DOHH2 (cell line): ENCODE measurements at regions not wholly inside any gene's neighbourhood (a gene's known extent, or its start where the extent isn't known, plus 50 kb on each side); places are given as distances from the start of the nearest gene placed in this dataset.
"Not testable (repeated sequence)": the region's sequence is repeated elsewhere in the genome, so short reads cannot be mapped to it uniquely, and the experiment has no call there.

Experiments
- H3F3A ChIP-seq: fragments of 200-600 bp; sonication (generic), shearing (Covaris generic); 2 replicates; pipeline ENCODE4 v1.6.0; 2016; ENCODE audit warnings: antibody characterized with exemption, mild to moderate bottlenecking; ENCODE audit not compliant: control insufficient read depth, insufficient read depth
- H3K27ac ChIP-seq: fragments of 200-600 bp; sonication (generic); 2 replicates; pipeline ENCODE4 v1.5.1; 2014; ENCODE audit warnings: low read depth, mild to moderate bottlenecking, low read length, moderate library complexity
- H3K27me3 ChIP-seq: fragments of 200-600 bp; sonication (generic); 2 replicates; pipeline ENCODE4 v1.6.1; 2014; ENCODE audit warnings: mild to moderate bottlenecking, low read length, mixed read lengths; ENCODE audit not compliant: control insufficient read depth
- H3K36me3 ChIP-seq: fragments of 200-600 bp; sonication (generic); 2 replicates; pipeline ENCODE4 v1.6.1; 2014; ENCODE audit warnings: mild to moderate bottlenecking, low read length, moderate library complexity, mixed read lengths; ENCODE audit not compliant: control insufficient read depth
- H3K4me1 ChIP-seq: fragments of 200-600 bp; sonication (generic); 2 replicates; pipeline ENCODE4 v1.6.1; 2014; ENCODE audit warnings: mild to moderate bottlenecking, low read length, mixed read lengths; ENCODE audit not compliant: control insufficient read depth
- H3K4me2 ChIP-seq: fragments of 200-600 bp; sonication (generic); 2 replicates; pipeline ENCODE4 v1.6.0; 2014; ENCODE audit warnings: mild to moderate bottlenecking, low read length, moderate library complexity
- H3K4me3 ChIP-seq: fragments of 200-600 bp; sonication (generic); 2 replicates; pipeline ENCODE4 v1.5.1; 2014; ENCODE audit warnings: mild to moderate bottlenecking, low read length, mixed read lengths
- H3K79me2 ChIP-seq: fragments of 200-600 bp; sonication (generic); 2 replicates; pipeline ENCODE4 v1.6.1; 2014; ENCODE audit warnings: mild to moderate bottlenecking, low read length, mixed read lengths; ENCODE audit not compliant: control insufficient read depth
- H3K9me2 ChIP-seq: fragments of 200-600 bp; sonication (generic); replicated peaks from 2 replicates; pipeline ENCODE4 v1.6.1; 2014; ENCODE audit warnings: mild to moderate bottlenecking, low read length, mixed read lengths; ENCODE audit not compliant: control insufficient read depth
- H3K9me3 ChIP-seq: fragments of 200-600 bp; sonication (generic); 2 replicates; pipeline ENCODE4 v1.6.1; 2014; ENCODE audit warnings: antibody characterized with exemption, low read length, mixed read lengths; ENCODE audit not compliant: control insufficient read depth, insufficient read depth
- H4K20me1 ChIP-seq: fragments of 200-600 bp; sonication (generic); 2 replicates; pipeline ENCODE4 v1.6.0; 2014; ENCODE audit warnings: low read depth, mild to moderate bottlenecking, antibody characterized with exemption, low read length, moderate library complexity; ENCODE audit not compliant: control insufficient read depth, insufficient read depth
- EZH2phosphoT487 ChIP-seq: fragments of 200-600 bp; sonication (generic); IDR thresholded peaks from 2 replicates; pipeline ENCODE4 v1.6.1; 2017; ENCODE audit warnings: borderline replicate concordance, mild to moderate bottlenecking, antibody characterized with exemption, low read length, moderate library complexity, mixed read lengths
- TF ChIP-seq, protein P1 (sequence below): fragments of 200-600 bp; sonication (generic); IDR thresholded peaks from one replicate; pipeline ENCODE4 v1.5.1; 2014; ENCODE audit warnings: antibody characterized with exemption, mild to moderate bottlenecking, low read depth, low read length; ENCODE audit not compliant: poor library complexity, severe bottlenecking

DNA sequence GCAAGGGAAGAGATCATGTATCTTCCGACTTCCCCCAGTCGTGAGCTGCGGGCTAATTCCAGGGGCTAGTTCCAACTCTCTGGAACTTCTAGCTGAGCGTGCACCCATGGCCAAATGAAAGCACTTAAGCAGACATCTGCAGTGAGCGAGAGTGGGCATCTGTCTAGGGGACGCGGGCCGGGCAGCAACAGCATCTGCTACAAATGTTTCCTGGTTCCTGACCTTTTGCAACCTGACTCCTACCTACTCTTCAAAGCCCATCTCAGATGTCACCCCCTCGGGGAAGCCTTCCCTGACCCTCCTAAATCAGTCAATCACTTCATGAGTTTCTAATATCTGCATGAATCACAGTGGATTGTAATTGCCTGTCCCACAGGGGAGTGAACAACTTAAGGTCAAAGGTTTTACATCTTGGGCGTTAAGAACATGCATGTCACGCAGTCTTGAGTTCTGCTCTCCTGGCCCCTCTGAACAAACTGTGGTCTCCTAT, 141.9 kb downstream of the CEBPB start:
- H3F3A ChIP-seq: no peaks in the 10 kb centered on the region
- no peak overlapping the region for H3K4me3 ChIP-seq
- H3K4me1 ChIP-seq: 0 out of 2 replicates have a peak, but pooled peaks cover 3% of the 10 kb centered on the region
- H3K27ac ChIP-seq: no peak overlapping the region
- TF ChIP-seq, protein P1, sequence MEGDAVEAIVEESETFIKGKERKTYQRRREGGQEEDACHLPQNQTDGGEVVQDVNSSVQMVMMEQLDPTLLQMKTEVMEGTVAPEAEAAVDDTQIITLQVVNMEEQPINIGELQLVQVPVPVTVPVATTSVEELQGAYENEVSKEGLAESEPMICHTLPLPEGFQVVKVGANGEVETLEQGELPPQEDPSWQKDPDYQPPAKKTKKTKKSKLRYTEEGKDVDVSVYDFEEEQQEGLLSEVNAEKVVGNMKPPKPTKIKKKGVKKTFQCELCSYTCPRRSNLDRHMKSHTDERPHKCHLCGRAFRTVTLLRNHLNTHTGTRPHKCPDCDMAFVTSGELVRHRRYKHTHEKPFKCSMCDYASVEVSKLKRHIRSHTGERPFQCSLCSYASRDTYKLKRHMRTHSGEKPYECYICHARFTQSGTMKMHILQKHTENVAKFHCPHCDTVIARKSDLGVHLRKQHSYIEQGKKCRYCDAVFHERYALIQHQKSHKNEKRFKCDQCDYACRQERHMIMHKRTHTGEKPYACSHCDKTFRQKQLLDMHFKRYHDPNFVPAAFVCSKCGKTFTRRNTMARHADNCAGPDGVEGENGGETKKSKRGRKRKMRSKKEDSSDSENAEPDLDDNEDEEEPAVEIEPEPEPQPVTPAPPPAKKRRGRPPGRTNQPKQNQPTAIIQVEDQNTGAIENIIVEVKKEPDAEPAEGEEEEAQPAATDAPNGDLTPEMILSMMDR: no peak
- TF ChIP-seq EZH2phosphoT487: no peak
- H4K20me1 ChIP-seq: no peaks in the 10 kb centered on the region
- no peaks in the 10 kb centered on the region for H3K9me2 ChIP-seq
- no peak overlapping the region for H3K4me2 ChIP-seq
- H3K36me3 ChIP-seq: no peaks in the 10 kb centered on the region
- peaks cover 12% of the 10 kb centered on the region for H3K9me3 ChIP-seq
- H3K79me2 ChIP-seq: no peaks in the 10 kb centered on the region
- peaks cover 10% of the 10 kb centered on the region for H3K27me3 ChIP-seq

DNA sequence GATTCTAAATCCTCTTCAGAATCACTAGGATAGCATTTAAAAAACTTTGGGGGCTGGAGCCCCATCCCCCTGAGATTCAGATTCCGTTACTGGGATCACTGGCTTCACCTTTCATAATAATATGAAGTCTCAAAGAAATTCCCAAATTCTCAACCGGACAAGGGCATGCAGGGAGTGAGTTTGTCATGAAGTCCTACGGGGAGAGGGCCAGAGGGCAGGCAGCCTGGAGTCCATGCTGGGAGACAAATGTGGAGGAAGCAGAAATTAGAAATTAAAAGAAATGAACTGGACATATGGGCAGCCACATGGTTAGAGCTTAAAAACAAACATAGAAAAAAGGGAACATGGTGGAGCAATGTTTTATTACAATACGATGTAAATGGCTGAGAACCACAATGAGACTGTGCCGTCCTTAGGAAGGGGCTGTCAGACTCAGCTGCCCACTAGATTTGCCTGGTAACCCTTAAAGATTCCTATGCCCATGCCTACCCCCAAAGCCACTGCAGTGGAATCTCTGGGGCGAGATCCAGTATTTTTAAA, 142.6 kb downstream of the CEBPB start:
- Histone ChIP-seq H3K27me3 (peaks cover 14% of the 10 kb centered on the region), H4K20me1 (no peaks in the 10 kb centered on the region), H3K4me2 (no peak overlapping the region), H3F3A (no peaks in the 10 kb centered on the region), H3K9me2 (no peaks in the 10 kb centered on the region), H3K36me3 (no peaks in the 10 kb centered on the region), H3K79me2 (no peaks in the 10 kb centered on the region), H3K27ac (no peak overlapping the region), H3K9me3 (peaks cover 6% of the 10 kb centered on the region), H3K4me3 (no peak overlapping the region), H3K4me1 (0 out of 2 replicates have a peak, but pooled peaks cover 3% of the 10 kb centered on the region)
- no peak for TF ChIP-seq EZH2phosphoT487
- TF ChIP-seq, protein P1: no peak

DNA sequence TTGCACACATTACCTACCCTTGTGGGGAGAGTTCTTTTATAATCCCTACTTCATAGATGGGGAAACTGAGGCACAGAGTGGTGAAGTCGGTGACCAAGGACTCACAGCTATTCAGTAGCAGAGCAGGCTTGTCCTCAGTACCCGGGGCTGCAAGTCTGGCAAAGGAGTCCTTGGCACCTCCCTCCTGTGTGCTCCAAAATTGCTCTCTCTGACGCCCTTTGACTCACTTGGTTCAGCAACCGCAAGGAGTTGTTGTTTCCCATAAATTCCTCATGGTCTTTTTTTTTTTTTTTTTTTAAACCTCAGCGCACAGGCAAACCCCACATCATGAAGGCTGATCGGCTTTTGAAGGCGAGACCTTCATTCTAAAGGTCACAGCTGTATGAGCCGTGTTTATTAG, 143.2 kb downstream of the CEBPB start:
- H3K4me2 ChIP-seq: no peak overlapping the region
- H4K20me1 ChIP-seq: no peaks in the 10 kb centered on the region
- no peaks in the 10 kb centered on the region for H3K9me2 ChIP-seq
- TF ChIP-seq, protein P1: no peak
- TF ChIP-seq EZH2phosphoT487: no peak
- peaks cover 8% of the 10 kb centered on the region for H3K4me1 ChIP-seq
- no peaks in the 10 kb centered on the region for H3K79me2 ChIP-seq
- no peak overlapping the region for H3K4me3 ChIP-seq
- no peak overlapping the region for H3K27ac ChIP-seq
- H3K9me3 ChIP-seq: peaks cover under 1% of the 10 kb centered on the region; the same call in 1 of the 2 replicates
- peaks cover 20% of the 10 kb centered on the region for H3K27me3 ChIP-seq
- no peaks in the 10 kb centered on the region for H3F3A ChIP-seq
- H3K36me3 ChIP-seq: no peaks in the 10 kb centered on the region

DNA sequence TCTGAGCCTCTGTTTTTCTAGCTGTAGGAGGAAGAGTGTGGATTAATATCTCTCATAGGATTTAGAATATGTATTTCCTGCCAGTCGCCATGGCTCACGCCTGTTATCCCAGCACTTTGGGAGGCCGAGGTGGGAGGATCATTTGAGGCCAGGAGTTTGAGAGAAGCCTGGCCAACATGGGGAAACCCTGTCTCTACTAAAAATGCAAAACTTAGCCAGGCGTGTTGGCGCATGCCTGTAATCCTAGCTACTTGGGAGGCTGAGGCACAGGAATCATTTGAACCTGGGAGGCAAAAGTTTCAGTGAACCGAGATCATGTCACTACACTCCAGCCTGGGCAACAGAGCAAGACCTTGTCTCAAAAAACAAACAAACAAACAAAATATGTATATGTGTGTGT, 143.9 kb downstream of the CEBPB start:
- Histone ChIP-seq H3K27me3 (peaks cover 27% of the 10 kb centered on the region), H3K4me1 (peaks cover 10% of the 10 kb centered on the region)
- H3K9me2 ChIP-seq, H3K9me3 ChIP-seq, H3K36me3 ChIP-seq, H4K20me1 ChIP-seq, H3K4me2 ChIP-seq, H3F3A ChIP-seq, H3K4me3 ChIP-seq, H3K79me2 ChIP-seq, H3K27ac ChIP-seq: not testable (repeated sequence)
